Mesendoderm (in vitro differentiated cells): ENCODE measurements at regions not wholly inside any gene's neighbourhood (a gene's known extent, or its start where the extent isn't known, plus 50 kb on each side); places are given as distances from the start of the nearest gene placed in this dataset.

Experiments used
- DNase-seq: peaks from one replicate; pipeline ENCODE4 v3.0.0; 2013
- H2AK5ac ChIP-seq: 2 replicates; pipeline ENCODE4 v1.6.1; 2013; ENCODE audit warnings: low read length, inconsistent platforms
- H2BK120ac ChIP-seq: 2 replicates; pipeline ENCODE4 v1.6.1; 2013; ENCODE audit warnings: low read depth, mild to moderate bottlenecking, low read length, moderate library complexity, mixed read lengths
- H2BK15ac ChIP-seq: replicated peaks from 2 replicates; pipeline ENCODE4 v1.6.1; 2013; ENCODE audit warnings: low read depth, mild to moderate bottlenecking, moderate library complexity
- H2BK5ac ChIP-seq: 2 replicates; pipeline ENCODE4 v1.6.1; 2013; ENCODE audit warnings: low read length, inconsistent platforms
- H3K18ac ChIP-seq: 2 replicates; pipeline ENCODE4 v1.6.1; 2013; ENCODE audit warnings: mild to moderate bottlenecking, low read length, mixed read lengths
- H3K23ac ChIP-seq: one replicate; pipeline ENCODE4 v1.6.1; 2013; ENCODE audit warnings: low read length
- H3K27ac ChIP-seq: 2 replicates; pipeline ENCODE4 v1.5.1; 2013; ENCODE audit warnings: low read depth, mild to moderate bottlenecking, inconsistent platforms, low read length, moderate library complexity
- H3K27me3 ChIP-seq: 2 replicates; pipeline ENCODE4 v1.6.1; 2013; ENCODE audit warnings: low read length, control low read depth, mild to moderate bottlenecking, inconsistent platforms; ENCODE audit not compliant: insufficient read depth, poor library complexity
- H3K36me3 ChIP-seq: 2 replicates; pipeline ENCODE4 v1.6.1; 2013; ENCODE audit warnings: low read length, inconsistent platforms; ENCODE audit not compliant: control insufficient read depth, insufficient read depth
- H3K4ac ChIP-seq: one replicate; pipeline ENCODE4 v1.6.1; 2013; ENCODE audit warnings: low read depth, mild to moderate bottlenecking, low read length, moderate library complexity
- H3K4me1 ChIP-seq: 2 replicates; pipeline ENCODE4 v1.6.1; 2013; ENCODE audit warnings: low read depth, low read length, inconsistent platforms; ENCODE audit not compliant: control insufficient read depth
- H3K4me2 ChIP-seq: 2 replicates; pipeline ENCODE4 v1.6.1; 2013; ENCODE audit warnings: low read length
- H3K4me3 ChIP-seq: 2 replicates; pipeline ENCODE4 v1.5.1; 2013; ENCODE audit warnings: mild to moderate bottlenecking, low read length
- H3K56ac ChIP-seq: one replicate; pipeline ENCODE4 v1.6.1; 2013; ENCODE audit warnings: low read length
- H3K79me1 ChIP-seq: 2 replicates; pipeline ENCODE4 v1.6.1; 2013; ENCODE audit warnings: low read length, inconsistent platforms
- H3K79me2 ChIP-seq: 2 replicates; pipeline ENCODE4 v1.6.1; 2013; ENCODE audit warnings: mild to moderate bottlenecking, low read length; ENCODE audit not compliant: control insufficient read depth, insufficient read depth
- H3K9ac ChIP-seq: 2 replicates; pipeline ENCODE4 v1.6.1; 2013; ENCODE audit warnings: low read length, inconsistent platforms
- H4K5ac ChIP-seq: one replicate; pipeline ENCODE4 v1.6.1; 2013; ENCODE audit warnings: low read length
- H4K8ac ChIP-seq: one replicate; pipeline ENCODE4 v1.6.1; 2013; ENCODE audit warnings: low read depth, mild to moderate bottlenecking, control low read depth, low read length, moderate library complexity
- WGBS: extraction: QIAGEN DNeasy Blood & Tissue Kit; methylation state at CpG from one replicate; pipeline ENCODE4 v1.1.7; 2013; ENCODE audit warnings: low lambda C conversion rate, missing lambda C conversion rate; ENCODE audit not compliant: insufficient coverage; ENCODE audit errors: extremely low coverage; 5-methylcytosine and 5-hydroxymethylcytosine counted together

DNA sequence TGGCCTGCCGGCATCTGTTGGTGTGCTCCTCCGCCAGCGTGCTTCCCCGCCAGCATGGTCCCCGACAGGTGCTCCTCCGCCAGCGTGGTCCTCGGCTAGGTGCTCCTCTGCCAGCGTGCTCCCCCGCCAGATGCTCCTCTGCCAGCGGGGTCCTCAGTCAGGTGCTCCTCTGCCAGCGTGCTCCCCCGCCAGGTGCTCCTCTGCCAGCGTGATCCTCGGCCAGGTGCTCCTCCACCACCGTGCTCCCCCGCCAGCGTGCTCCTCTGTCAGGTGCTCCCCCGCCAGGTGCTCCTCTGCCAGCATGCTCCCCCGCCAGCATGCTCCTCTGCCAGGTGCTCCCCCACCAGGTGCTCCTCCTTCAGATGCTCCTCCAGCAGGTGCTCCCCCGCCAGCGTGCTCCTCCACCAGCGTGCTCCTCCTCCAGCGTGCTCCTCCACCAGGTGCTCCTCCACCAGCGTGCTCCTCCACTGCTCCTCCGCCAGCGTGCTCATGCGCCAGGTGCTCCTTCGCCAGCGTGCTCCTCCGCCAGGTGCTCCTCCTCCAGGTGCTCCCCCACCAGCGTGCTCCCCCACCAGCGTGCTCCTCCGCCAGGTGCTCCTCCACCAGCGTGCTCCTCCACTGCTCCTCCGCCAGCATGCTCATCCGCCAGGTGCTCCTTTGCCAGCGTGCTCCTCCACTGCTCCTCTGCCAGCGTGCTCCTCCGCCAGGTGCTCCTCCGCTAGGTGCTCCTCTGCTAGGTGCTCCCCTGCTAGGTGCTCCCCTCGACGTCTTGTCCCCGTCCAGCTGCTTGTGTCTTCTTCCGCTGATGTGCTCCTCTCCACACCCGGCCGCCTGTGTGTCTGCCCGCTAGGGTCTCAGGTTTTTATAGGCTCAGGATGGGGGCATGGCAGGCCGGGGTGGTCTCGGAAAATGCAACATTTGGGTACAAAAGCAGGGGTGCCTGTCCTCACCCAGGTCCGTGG, 223.0 kb downstream of the NRIP1 start:
- no peak overlapping the region for H3K4me2 ChIP-seq
- H3K4ac ChIP-seq: no peak overlapping the region
- no peak overlapping the region for H4K5ac ChIP-seq
- no peaks in the 10 kb centered on the region for H3K79me2 ChIP-seq
- H2BK120ac ChIP-seq: no peak overlapping the region
- H3K27me3 ChIP-seq: no peaks in the 10 kb centered on the region
- WGBS: no CpG with 5 or more reads among the region's 51 CpGs
- H3K27ac ChIP-seq: no peak overlapping the region
- no peak overlapping the region for H2AK5ac ChIP-seq
- H3K4me1 ChIP-seq: no peaks in the 10 kb centered on the region
- no peak for DNase-seq
- H3K23ac ChIP-seq: no peak overlapping the region
- no peaks in the 10 kb centered on the region for H3K79me1 ChIP-seq
- H2BK15ac ChIP-seq: no peak overlapping the region
- H2BK5ac ChIP-seq: no peak overlapping the region
- H3K18ac ChIP-seq: no peak overlapping the region
- H3K36me3 ChIP-seq: no peaks in the 10 kb centered on the region
- no peak overlapping the region for H4K8ac ChIP-seq
- H3K4me3 ChIP-seq: no peak overlapping the region
- no peak overlapping the region for H3K9ac ChIP-seq
- H3K56ac ChIP-seq: no peak overlapping the region

- no CpG with 5 or more reads among the region's 3 CpGs for WGBS
- Histone ChIP-seq H4K8ac (no peak overlapping the region), H3K36me3 (no peaks in the 10 kb centered on the region)
Measured at GRCh38 chr21:14838400-14838799, 226.4 kb downstream of the NRIP1 start.

GRCh38 chr21:14836950-14837349, 227.8 kb downstream of the NRIP1 start:
- H3K79me2 ChIP-seq: no peaks in the 10 kb centered on the region
- H3K23ac ChIP-seq: no peak overlapping the region
- no CpG with 5 or more reads among the region's 1 CpG for WGBS
- H2BK120ac ChIP-seq: no peak overlapping the region
- H2BK15ac ChIP-seq: no peak overlapping the region
- no peak overlapping the region for H3K4ac ChIP-seq
- no peak for DNase-seq
- no peaks in the 10 kb centered on the region for H3K36me3 ChIP-seq
- no peaks in the 10 kb centered on the region for H3K79me1 ChIP-seq
- H2BK5ac ChIP-seq: no peak overlapping the region
- H2AK5ac ChIP-seq: no peak overlapping the region
- no peak overlapping the region for H3K18ac ChIP-seq
- H3K56ac ChIP-seq: no peak overlapping the region
- no peak overlapping the region for H3K4me2 ChIP-seq
- H3K9ac ChIP-seq: no peak overlapping the region
- H3K4me1 ChIP-seq: no peaks in the 10 kb centered on the region
- no peaks in the 10 kb centered on the region for H3K27me3 ChIP-seq
- no peak overlapping the region for H3K27ac ChIP-seq
- H3K4me3 ChIP-seq: no peak overlapping the region
- no peak overlapping the region for H4K8ac ChIP-seq
- no peak overlapping the region for H4K5ac ChIP-seq

More at GRCh38 chr21:14838400-14838799, 226.4 kb downstream of the NRIP1 start:
- no peak overlapping the region for H3K4ac ChIP-seq
- no peak overlapping the region for H3K9ac ChIP-seq
- no peak overlapping the region for H3K4me2 ChIP-seq
- no peak overlapping the region for H3K18ac ChIP-seq
- no peak overlapping the region for H2BK15ac ChIP-seq
- H3K56ac ChIP-seq: no peak overlapping the region
- H3K23ac ChIP-seq: no peak overlapping the region
- H3K27me3 ChIP-seq: no peaks in the 10 kb centered on the region
- no peaks in the 10 kb centered on the region for H3K4me1 ChIP-seq
- H3K4me3 ChIP-seq: no peak overlapping the region
- no peak overlapping the region for H2BK5ac ChIP-seq
- no peak for DNase-seq
- no peak overlapping the region for H2BK120ac ChIP-seq
- no peak overlapping the region for H2AK5ac ChIP-seq
- H3K27ac ChIP-seq: no peak overlapping the region
- no peaks in the 10 kb centered on the region for H3K79me1 ChIP-seq
- no peaks in the 10 kb centered on the region for H3K79me2 ChIP-seq
- no peak overlapping the region for H4K5ac ChIP-seq

DNA sequence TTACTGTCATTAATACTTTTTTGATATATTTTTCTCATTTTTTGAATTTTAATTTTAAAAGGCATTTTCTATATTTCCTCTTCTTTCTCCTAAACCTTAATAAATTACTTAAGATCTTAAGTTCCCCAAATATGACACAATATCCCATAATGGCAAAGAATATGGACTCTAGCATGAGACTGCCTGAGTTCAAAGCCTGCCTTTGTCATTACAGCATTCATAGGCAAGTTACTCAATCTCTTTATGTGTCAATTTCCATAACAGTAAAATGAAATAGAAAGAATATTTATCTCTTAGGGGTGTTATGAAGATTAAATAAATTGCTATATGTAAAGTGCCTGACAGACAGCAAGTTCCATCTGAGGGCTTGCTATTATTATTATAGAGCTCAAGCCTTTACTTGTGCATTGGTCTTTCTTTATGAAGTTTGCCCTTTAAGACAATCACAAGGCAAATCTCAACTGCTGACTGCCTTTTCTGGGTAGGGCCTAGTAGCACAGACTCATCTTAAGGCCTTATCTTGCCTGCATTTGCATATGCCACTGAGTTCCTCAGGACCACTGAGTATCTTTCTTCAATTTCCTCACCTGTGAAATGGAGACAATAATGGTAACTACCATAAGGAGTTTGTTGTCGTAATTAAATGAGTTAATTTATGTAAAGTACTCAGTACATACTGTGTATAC, 231.0 kb downstream of the NRIP1 start:
- H3K4me2 ChIP-seq: no peak overlapping the region
- H3K4ac ChIP-seq: no peak overlapping the region
- H3K23ac ChIP-seq: no peak overlapping the region
- no peak overlapping the region for H4K5ac ChIP-seq
- H3K27me3 ChIP-seq: no peaks in the 10 kb centered on the region
- H3K56ac ChIP-seq: no peak overlapping the region
- no peak overlapping the region for H3K27ac ChIP-seq
- no peak overlapping the region for H2BK120ac ChIP-seq
- peak; percentile 33 for DNase-seq
- no peak overlapping the region for H2AK5ac ChIP-seq
- H4K8ac ChIP-seq: no peak overlapping the region
- no peak overlapping the region for H3K9ac ChIP-seq
- H3K36me3 ChIP-seq: no peaks in the 10 kb centered on the region
- no peaks in the 10 kb centered on the region for H3K79me2 ChIP-seq
- no peak overlapping the region for H3K4me3 ChIP-seq
- H3K18ac ChIP-seq: no peak overlapping the region
- H3K4me1 ChIP-seq: no peaks in the 10 kb centered on the region
- WGBS: no CpG with 5 or more reads among the region's 1 CpG
- no peak overlapping the region for H2BK5ac ChIP-seq
- H2BK15ac ChIP-seq: no peak overlapping the region
- no peaks in the 10 kb centered on the region for H3K79me1 ChIP-seq

- no peak overlapping the region for H3K18ac ChIP-seq
- H3K23ac ChIP-seq: no peak overlapping the region
- H4K8ac ChIP-seq: no peak overlapping the region
- H3K4ac ChIP-seq: no peak overlapping the region
- H3K56ac ChIP-seq: no peak overlapping the region
- no peak overlapping the region for H2BK15ac ChIP-seq
- no peak overlapping the region for H4K5ac ChIP-seq
- no CpG with 5 or more reads among the region's 4 CpGs for WGBS
- H2BK120ac ChIP-seq: no peak overlapping the region
- H3K27ac ChIP-seq: no peak overlapping the region
- H3K4me1 ChIP-seq: no peaks in the 10 kb centered on the region
- no peaks in the 10 kb centered on the region for H3K79me1 ChIP-seq
- H3K27me3 ChIP-seq: no peaks in the 10 kb centered on the region
- H3K9ac ChIP-seq: no peak overlapping the region
- H3K79me2 ChIP-seq: no peaks in the 10 kb centered on the region
- H2AK5ac ChIP-seq: no peak overlapping the region
- no peak overlapping the region for H3K4me2 ChIP-seq
- no peak for DNase-seq
- H2BK5ac ChIP-seq: no peak overlapping the region
- no peaks in the 10 kb centered on the region for H3K36me3 ChIP-seq
- no peak overlapping the region for H3K4me3 ChIP-seq
Measured at GRCh38 chr21:14833241-14833640, 231.6 kb downstream of the NRIP1 start.
